ENCODE measurements at regions not wholly inside any gene's neighbourhood (a gene's known extent, or its start where the extent isn't known, plus 50 kb on each side); places are given as distances from the start of the nearest gene placed in this dataset.
"Not testable (repeated sequence)": the region's sequence is repeated elsewhere in the genome, so short reads cannot be mapped to it uniquely, and the experiment has no call there.

DNA sequence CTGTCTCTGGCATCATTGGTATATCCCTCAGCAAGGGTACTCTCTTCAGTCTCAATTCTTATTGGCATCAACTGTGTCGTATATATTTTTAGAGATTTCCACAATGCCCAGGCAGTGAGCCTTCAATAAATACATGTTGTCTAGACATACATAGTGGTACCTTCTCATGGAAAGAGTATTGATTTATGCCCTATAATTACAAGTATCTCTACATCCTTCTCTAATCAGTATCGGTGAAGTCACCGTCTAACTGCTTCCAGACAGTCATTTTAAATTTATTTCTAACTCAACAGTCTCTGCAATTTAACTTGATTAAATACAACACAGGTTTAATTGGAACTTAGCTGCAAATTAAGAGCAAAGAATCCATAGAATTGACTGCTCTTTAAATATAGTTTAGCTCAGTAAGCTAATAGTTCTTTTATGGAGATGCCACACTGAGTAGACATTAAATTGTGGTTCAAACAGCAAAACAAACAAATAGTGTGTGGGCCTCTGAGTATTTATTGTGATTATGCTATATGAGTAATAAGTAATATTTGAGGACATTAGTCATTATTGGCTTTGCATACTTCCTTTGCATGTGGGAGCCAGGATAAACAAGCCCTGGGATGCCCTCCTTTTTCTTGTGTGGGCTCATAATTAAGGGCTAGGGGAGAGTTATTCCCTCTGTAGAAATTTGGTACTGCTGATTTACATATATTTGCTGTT is 126.9 kb upstream of the DUSP10 start:
- in situ Hi-C loops (cut with HindIII; ENCODE audit: low sequenced_read_pairs): no loop called here

DNA sequence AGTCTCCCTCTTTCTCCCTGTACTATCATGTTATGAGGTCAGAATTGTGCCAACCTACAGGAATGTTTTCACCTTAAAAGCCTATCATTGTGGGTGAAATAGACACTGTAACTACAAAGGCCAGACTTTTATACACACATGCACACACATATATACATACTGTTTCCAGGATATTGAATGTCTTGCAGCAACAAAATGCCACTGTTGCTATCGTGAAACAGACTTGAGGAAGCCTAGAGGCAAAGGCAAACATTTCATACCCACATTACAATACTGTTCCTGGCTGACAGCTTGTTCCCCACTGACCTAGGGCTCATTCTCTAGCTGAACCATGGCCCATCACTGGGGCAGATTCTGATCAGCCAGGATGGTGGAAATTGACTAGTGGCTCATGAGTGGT is 125.1 kb upstream of the DUSP10 start:
- in situ Hi-C loops (cut with HindIII; ENCODE audit: low sequenced_read_pairs): no loop called here

DNA sequence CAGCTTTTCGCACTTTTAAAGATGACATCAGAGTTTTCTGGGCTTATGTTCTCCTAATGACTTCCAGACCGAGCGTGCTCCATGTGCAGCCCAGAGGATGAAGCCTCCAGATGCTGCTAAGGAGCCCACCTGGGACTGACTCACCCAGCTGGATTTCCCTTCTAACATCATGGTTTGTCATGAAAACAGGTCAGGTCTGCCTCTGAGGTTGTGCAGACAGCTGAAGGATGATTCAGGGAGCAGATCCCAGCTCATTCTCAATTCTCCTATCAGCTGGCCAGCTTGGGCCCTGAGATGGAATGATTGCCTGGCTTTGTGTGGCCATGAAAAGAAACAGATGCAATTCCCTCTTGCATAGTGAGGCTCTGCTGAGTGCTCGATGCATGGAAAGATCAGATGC is 123.9 kb upstream of the DUSP10 start:
- in situ Hi-C loops (cut with HindIII; ENCODE audit: low sequenced_read_pairs): no loop called here

DNA sequence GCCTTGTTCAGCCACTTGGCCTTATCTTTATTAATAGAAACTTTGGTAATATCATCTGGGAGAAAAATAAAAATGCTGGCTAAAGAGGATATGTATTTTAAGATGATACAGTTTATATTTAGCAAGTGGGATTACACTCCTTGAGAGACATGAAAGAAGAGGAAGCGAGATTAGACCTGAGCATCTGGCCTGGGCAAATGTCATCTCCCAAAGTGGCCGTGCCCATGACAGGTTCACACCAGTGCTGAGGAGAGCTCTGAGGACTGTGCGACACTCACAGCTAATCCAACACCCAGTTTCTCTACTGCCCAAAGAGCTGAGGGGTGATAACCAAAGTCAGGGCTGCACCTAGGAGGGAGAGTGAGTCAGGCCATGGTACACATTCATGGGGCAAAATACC is 121.7 kb upstream of the DUSP10 start:
- in situ Hi-C loops (cut with HindIII; ENCODE audit: low sequenced_read_pairs): no loop called here

DNA sequence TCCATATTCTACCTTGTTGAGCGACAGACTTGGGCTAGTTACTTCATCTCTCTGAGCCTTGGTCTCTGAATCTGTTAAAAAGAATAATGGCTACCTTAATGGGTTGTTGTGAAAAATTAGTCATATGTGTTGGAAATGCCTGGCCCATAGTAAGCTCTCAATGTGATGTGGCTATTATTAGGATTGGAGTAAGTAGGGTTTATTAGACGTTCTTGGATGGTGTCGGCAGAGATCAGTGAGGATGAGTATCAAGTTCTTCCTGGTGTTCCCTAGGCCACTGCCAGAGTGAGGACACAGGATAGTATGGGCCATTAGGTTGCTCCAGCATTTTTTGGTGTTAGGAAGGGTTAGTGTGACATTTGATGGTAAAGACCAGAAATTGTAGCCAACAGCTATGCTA is 121.1 kb upstream of the DUSP10 start:
- in situ Hi-C loops (cut with HindIII; ENCODE audit: low sequenced_read_pairs): no loop called here

DNA sequence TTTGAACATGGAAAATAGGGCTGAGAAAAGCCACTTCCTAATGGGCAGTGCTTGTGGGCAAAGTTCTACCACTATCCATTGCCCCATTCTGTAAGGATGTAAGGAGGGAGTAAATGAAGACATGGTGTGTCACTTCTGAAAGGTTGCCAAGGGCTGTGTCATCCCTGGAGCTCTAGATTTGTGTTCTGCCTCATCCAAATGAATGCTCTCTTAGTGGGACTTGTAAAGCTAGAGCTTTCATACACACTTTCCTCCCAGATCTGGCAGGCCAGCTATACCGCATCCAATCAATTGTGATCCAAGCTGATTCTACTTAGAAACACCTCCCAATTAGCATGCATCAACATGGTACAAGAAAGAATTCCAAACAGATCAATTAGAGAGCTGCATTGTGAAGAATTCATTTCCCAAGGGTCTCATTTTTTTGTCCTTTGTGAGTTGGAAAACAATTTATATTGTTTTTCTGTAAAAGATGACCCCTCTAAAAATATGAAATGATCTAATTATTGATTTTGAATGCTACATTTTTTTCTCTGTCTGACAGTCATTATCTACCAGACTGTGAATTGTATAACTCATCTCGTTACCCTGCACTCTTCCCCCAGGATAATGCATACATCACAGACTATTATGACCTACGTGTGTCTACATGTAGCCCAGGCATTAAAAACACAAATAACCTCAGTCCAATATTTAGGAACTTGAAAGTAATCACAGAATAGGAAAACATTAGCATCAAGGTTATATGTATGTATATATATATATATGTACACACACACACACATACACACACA is 117.1 kb upstream of the DUSP10 start:
- in situ Hi-C loops (cut with HindIII; ENCODE audit: low sequenced_read_pairs): no loop called here

DNA sequence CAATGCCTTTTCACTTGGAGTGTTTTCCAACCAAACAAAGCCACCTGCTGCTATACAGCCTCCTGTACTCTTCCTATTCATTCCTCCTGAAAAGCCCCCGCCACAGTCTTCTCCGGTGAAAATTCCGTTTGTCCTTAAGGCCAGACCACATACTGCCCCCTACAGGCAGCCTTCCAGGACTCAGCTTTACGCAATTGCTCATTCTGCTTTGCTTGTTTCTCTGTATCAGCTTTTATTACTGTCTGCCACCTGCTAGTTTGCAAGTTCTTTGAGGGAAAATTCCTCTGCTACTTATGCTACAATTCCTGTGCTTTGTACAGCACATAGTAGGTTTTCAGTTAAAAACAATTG is 115.2 kb upstream of the DUSP10 start:
- in situ Hi-C loops (cut with HindIII; ENCODE audit: low sequenced_read_pairs): not testable (repeated sequence)

- in situ Hi-C loops (cut with HindIII; ENCODE audit: low sequenced_read_pairs): no loop called here
Observed at GRCh38 chr1:221856228-221857093, 114.6 kb upstream of the DUSP10 start.

- in situ Hi-C loops (cut with HindIII; ENCODE audit: low sequenced_read_pairs): no loop called here
Observed at GRCh38 chr1:221855156-221855555, 113.3 kb upstream of the DUSP10 start.

DNA sequence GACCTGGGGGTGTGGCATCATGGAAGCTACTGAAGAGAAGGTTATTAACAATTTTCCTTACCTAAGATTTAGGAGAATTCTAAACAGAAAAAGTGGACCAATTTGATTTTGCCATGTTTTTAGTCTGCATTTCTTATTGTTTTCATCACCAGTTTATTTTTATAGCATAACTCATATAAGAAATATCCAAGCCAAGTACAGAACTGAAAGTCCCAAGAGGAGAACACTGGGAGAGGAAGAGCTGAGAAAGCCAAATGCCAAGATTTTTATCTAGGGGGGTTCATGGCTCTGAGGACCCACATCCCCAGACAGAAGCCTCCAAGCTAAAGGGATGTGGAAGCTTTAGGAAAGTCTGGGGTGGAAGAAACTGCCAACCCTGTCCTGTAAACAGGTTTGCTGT is 109.4 kb upstream of the DUSP10 start:
- in situ Hi-C loops (cut with HindIII; ENCODE audit: low sequenced_read_pairs): no loop called here

GRCh38 chr1:221850470-221851187 is 108.7 kb upstream of the DUSP10 start:
- in situ Hi-C loops (cut with HindIII; ENCODE audit: low sequenced_read_pairs): no loop called here

GRCh38 chr1:221849897-221850296 is 108.0 kb upstream of the DUSP10 start:
- in situ Hi-C loops (cut with HindIII; ENCODE audit: low sequenced_read_pairs): no loop called here

GRCh38 chr1:221849110-221849509 is 107.2 kb upstream of the DUSP10 start:
- in situ Hi-C loops (cut with HindIII; ENCODE audit: low sequenced_read_pairs): no loop called here

GRCh38 chr1:221847676-221848075 is 105.8 kb upstream of the DUSP10 start:
- in situ Hi-C loops (cut with HindIII; ENCODE audit: low sequenced_read_pairs): no loop called here

DNA sequence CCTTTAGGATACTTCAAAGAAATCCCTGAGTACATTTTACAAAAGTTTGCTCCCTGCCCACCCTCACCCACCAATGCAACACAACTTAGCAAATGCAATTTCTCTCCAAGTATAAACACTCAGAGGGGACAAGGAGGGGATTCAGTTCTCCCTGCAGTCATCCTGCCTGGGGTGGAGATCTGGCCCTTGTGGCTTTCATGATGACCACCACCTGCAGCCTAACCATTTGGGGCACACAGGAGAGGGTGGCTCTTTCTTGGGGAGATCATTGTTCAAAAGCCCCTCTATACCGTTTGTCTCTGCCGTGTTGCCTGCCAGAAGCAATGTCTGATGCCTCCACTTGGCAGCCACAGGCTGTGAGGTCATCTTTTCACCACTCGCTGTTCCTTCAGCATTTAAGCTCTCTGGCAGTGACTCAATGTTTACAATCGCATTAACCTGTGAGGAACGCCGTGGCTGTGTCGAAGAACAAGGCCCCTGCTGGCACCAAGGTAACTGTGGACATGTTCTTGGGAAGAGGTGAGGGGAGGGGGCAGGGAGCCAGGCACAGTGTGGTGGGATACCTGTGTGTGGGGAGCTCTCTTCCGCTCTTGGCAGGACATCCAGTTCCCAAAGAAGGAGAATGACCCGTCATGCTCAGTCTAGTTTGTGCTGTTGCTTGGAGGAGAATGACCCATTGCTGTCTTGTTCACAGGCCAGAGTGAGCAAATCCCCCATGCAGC is 103.9 kb upstream of the DUSP10 start:
- in situ Hi-C loops (cut with HindIII; ENCODE audit: low sequenced_read_pairs): no loop called here

GRCh38 chr1:221841983-221842335 is 100.1 kb upstream of the DUSP10 start:
- in situ Hi-C loops (cut with HindIII; ENCODE audit: low sequenced_read_pairs): no loop called here

GRCh38 chr1:221841251-221841982 is 99.5 kb upstream of the DUSP10 start:
- in situ Hi-C loops (cut with HindIII; ENCODE audit: low sequenced_read_pairs): no loop called here

- in situ Hi-C loops (cut with HindIII; ENCODE audit: low sequenced_read_pairs): no loop called here
Observed at GRCh38 chr1:221840511-221841243, 98.8 kb upstream of the DUSP10 start.

DNA sequence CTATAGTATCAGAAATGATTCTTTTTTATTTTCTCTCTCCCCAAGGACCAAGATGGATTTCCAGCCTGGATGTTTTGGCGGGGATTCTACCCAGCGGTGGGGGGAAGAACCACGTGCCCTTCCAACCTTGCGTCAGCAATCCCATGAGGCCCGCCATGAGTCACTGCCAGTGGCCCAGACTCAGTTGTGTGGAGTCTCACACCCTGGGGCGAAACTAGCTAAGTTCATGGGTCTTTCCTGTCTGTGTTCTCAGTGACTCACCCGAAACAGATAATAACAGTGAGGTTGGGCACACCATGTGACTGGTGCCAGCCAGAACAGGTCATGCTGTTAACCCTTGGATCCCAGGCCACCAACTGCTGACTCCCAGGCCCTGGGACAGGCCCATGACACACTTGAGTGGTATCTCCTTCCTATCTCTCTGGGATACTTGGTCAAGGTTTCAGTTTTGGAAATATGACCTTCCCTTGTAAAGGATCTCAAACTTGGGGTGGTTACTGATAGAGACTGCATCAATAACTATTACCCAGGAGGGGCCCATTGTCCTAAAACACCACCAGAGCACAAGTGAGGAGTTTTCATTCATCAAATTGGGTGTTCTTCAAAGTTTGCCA is 98.0 kb upstream of the DUSP10 start:
- in situ Hi-C loops (cut with HindIII; ENCODE audit: low sequenced_read_pairs): no loop called here

All from DLD1 (cell line).